GM12891 (cell line): ENCODE measurements at regions not wholly inside any gene's neighbourhood (a gene's known extent, or its start where the extent isn't known, plus 50 kb on each side); places are given as distances from the start of the nearest gene placed in this dataset.

Experiments
- PAX5 ChIP-seq: IDR thresholded peaks from 2 replicates; pipeline ENCODE4 v1.6.1; 2011; ENCODE audit warnings: low read length, moderate library complexity, mild to moderate bottlenecking; ENCODE audit not compliant: insufficient read depth, severe bottlenecking
- POLR2A ChIP-seq: IDR thresholded peaks from 2 replicates; pipeline ENCODE4 v1.6.1; 2011; ENCODE audit warnings: low read depth, low read length, control low read depth
- POLR2AphosphoS5 ChIP-seq: IDR thresholded peaks from 2 replicates; pipeline ENCODE4 v1.6.1; 2011; ENCODE audit warnings: low read depth, low read length, control low read depth
- SPI1 ChIP-seq: IDR thresholded peaks from 2 replicates; pipeline ENCODE4 v1.6.1; 2011; ENCODE audit warnings: low read depth, low read length, control low read depth
- TAF1 ChIP-seq: IDR thresholded peaks from 2 replicates; pipeline ENCODE4 v1.6.1; 2011; ENCODE audit warnings: low read depth, low read length, control low read depth

- TF ChIP-seq POLR2AphosphoS5 (no peak), POLR2A (no peak), SPI1 (no peak), TAF1 (no peak), PAX5 (no peak)
These were observed 316.7 kb upstream of the SLC30A5 start for GRCh38 chr5:68777135-68777534.
